GDM1 (cell line): ENCODE measurements at regions not wholly inside any gene's neighbourhood (a gene's known extent, or its start where the extent isn't known, plus 50 kb on each side); places are given as distances from the start of the nearest gene placed in this dataset.

Experiments used
- DNase-seq: peaks from one replicate; lab custom pipeline; 2025; lab: John Stamatoyannopoulos, UW

DNA sequence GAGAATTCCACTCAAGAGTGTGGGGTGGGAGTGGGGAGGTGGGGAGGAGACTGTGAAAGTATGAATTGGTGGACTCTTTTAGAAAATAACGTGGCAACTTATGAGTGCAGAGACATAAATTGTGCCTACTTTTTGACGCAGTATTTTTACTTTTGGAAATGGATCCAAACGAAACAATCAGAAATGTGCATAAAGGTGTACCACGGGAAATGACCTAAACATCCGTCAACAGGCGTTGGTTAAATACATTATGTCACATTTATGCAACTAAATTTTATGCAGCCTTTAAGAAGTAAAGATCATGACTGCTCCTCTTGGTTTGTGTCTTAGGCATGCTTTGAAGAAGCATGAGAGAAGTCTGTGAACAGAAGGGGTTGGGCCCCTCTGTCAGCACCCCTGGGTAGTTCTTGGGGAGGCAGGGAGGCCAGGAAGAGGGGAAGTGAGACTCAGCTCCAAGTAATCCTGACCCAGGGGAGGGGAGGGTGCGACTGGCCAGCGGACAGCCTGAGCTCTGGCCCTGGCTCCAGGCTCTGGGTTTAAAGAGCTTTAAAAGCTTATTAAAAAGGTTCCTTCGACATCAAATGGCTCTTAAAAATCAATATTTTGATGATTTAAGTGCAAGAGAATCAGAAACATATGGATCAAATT lies 126.4 kb upstream of the HAAO start:
- no peak for DNase-seq

DNA sequence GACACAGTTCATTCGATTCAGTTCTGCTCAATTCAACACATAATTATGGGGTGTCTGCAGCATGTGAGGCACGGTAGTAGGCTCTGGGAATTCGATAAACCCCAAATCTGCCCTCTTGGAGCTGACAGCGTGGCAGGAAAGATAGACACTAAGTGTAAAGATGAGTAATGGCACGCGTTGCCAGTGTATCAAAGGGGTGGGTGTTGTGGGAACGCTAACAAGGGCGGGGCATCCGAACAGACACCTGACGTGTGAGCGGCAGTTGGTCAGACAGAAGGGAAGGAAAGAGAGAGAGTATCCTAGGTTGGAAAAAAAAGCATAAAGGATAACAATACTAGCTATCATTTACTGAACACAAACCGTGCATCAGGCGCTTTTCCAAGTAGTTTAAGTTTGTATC lies 125.7 kb upstream of the HAAO start:
- no peak for DNase-seq

DNA sequence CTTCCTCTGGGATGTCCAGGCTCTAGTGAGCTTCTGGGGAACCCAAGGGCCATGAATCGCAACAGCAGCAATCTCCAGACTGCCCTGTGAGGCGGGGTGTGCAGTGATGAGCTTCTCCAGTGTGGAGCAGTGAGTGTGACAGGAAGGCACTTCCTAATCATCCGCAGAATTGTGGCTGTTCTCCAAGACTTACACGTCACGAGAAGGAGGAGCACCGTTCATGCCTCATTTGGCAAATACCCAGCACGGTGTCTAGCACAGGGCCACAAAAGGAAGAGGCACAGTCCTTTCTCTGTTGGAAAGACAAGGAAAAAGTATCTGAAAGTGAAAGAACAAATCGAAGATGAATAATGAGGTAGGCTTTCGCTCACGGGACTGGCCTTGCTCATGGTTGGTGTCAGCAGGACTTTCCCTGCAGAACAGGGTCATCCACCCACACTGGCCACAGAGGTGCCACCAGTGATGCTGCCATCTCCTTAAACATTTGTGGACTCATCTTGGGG lies 125.1 kb upstream of the HAAO start:
- no peak for DNase-seq

DNA sequence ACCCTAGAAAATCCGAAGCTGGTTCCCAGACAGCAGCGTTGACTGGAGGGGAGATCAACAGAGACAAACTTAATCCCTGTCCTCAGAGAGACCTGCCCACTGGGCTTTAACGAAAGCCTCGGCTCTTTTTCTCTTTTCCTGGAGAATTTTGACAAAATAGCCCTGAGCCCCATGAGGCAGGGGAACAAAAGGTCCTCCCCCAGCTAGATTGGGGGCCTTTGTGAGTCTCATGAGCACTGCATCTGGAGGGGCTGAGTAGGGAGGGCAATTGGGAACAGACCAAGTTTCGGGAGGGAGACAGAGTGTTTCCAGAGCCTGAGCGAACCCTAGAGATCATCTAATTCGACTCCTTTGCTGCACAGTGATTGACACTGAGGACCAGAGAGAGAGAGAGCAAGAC lies 123.9 kb upstream of the HAAO start:
- no peak for DNase-seq

DNA sequence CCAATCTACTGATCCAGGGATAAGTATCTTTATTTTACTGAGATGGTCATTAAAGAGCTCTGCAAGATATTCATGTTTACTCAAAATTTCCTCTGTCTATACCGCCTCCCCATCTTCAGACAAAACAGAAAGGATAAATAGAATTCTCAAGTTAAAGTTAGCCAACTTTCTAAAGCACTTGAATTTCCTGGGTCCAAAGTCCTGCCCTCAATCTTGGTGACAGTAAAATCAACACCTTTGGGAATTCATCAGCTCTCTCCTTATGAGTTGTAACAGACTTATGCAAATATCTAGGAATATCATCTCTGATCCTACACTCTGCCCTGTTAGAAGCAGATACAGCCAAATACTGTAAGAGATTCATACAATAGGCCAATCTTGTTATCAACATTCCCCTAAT lies 122.5 kb upstream of the HAAO start:
- DNase-seq: no peak

DNA sequence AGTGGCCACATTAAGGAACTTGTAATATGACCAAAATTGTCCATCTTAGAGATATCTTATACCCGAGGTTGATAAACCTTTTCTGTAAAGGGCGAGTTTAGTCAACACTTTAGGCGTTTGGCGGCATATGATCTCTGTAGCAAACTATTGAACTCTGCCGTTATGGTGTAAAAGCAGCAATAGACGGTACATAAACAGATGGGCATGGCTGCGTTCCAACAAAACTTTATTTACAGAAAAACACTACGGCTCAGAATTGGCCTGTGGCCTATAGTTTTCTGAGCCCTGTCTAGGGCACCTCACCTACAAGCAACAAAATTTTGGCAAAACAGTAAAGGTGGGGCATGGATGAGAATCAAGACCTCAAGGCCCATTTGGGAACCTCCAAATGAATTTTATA lies 121.9 kb upstream of the HAAO start:
- no peak for DNase-seq

DNA sequence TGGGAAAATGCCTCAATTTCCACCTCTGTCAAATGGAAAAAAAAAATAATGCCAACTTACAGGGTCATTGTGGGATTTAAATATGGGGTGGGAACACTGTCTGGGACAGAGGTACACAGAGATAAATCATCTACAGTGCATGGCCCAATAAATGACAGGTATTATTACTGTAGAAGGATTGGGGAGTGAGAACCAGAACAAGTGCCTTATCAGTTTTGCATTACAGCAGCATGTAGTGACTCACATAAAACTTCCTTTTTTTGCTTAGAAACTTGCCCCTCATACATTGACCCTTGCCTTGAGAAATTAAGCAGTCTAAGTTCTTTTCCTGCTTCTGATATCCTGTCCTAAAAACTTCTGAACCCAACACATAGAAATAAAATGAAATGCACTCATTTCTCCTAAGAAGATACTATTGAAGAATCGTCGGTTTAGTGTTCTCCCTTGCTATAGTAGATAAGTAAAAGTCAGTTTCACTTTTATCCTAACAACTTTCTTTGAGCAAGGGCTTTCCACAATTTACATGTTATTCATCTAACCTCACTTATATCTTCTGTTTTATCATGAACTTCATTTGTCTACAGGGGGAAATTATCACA lies 121.0 kb upstream of the HAAO start:
- peak; percentile 15 for DNase-seq

DNA sequence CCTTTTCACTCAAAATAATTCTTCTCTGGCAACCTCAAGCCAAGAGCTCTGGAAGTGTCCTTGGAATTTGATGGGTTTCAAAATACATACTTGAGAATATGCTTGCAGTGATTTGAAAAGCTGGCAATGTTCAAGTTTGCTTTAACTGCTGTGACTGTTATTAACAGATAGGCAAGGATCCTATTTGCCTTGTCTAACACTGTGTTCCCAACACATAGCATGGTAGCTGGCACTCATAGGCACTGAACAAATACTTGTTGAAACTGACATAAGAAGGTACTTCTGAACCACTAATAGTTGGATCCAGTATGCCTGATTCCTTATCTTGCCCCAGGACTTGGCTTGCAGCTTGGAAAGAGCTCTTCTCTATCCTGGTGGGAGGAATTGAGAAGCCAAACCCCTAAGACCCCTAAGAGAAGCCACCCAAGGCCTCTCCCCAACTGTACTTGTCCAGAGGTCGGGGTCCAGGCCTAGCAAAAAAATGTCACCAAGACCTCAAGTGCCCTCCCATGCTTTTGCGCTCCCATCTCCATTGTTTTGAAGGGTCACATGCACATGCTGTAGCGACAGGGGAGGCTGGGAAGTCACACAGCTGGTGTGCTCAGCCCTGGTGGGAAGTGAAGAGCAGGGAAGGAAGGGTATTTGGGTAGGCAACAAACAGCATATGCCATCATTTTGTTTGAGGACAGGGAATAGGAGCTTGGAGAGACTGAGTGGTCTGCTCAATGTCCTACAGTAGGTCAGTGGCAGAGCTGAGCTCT lies 118.4 kb upstream of the HAAO start:
- DNase-seq: no peak

DNA sequence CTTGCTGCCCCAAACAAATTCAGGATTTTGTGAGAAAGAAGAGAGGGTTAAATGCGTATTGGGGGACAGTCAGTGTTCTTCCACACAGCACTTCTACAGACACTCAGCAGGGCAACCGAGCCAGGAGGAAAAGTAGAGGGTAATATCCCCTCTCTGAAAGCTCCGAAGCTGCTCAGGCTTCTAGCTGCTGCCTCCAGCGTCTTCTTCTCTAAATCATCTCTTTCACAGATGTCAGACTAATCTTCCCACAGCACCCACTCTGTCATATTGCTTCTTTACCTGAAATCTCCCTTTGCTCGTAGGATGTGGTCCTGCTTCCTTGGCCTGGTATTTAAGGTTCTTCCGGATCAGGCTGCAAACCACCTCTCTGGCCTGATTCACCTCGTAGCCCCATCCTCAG lies 117.6 kb upstream of the HAAO start:
- no peak for DNase-seq

DNA sequence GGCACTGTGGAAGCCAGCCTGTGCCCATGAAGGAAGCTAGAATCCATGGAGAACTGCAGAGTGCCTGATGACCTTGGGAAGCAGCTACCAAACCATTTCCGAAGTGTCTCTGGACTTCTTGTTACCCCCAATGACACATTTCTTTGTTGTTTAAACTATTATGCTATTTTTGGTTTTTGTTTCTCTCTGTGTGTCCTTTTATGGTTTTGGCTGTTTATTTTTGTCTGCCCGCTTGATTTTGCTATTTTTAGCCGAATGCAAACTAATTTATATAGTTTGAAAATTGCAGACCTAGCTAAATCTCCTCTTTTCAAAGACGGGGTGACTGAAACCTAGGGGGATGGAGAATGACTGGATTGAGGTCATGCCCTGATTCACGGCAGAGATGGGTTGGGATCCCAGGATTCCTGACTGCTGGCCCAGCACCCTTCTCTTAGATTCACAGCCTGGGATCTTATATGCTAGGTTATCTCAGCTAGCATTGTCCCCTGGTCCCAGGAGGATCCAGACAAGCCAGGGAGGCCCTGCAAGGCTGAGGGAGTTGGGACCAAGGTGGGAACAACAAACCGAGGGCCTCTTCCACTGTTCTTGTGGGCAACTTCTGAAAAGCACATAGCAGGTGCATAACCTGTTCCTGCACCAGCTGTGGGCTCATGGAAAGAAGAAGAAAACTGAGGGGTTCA lies 116.3 kb upstream of the HAAO start:
- DNase-seq: no peak

DNA sequence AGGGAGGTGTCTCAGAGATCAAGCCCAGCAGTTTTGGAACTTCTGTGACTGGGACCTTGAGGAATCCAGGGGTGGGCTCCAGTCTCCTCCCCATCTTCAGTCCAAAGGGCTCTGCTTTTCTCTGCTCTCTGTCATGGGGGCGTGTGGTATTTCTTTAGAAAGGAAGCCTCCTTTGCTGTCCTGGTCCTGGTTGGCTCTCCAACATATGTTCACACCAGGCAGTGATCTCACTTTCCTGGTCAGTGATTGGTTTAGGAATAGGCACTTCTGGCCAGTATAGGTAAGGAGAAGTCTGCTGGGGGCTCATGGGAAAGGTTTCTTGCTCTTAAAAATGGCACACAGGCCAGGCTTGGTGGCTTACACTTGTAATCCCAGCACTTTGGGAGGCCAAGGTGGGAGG lies 115.5 kb upstream of the HAAO start:
- DNase-seq: no peak

DNA sequence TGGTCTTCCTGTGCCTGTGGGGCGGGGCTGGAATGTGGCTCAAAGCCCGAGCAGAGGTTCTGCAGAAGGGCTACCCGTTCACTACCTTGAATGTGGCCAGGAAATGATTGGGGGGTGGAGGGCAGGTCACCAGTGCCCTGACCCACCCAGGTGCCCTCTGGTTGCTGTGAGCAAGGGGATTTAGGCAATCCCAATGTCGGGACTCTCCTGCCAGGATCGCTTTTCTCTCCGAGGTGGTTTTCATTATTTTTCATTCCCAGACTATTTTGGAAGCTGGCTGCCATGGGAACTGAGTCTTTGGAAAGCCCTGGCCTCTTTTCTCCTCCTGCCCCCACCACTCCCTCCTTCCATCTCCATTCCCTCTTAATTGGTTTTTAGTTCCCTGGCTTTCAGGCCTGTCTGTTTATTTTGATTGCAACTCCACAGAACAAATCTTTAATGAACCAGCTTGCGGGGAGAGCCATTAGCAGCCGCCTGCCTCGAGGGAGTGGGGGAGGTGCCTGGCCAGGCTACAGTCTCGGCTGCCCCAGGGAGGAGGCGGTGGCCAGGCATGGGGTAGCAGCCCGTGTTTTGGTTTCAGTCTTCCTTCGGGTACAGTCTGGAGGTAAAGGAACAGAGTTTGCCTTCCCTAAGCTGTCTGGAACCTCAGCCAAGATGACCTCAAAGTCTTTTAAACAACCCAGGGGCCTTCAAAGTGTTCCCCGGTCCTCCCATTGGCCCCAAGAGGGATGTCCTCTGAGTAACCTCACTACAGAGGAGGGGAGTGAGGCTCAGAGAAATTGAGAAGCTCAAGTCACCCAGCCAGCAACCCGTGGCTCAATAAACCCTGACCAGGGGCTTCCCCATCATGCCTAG lies 114.4 kb upstream of the HAAO start:
- DNase-seq: no peak

DNA sequence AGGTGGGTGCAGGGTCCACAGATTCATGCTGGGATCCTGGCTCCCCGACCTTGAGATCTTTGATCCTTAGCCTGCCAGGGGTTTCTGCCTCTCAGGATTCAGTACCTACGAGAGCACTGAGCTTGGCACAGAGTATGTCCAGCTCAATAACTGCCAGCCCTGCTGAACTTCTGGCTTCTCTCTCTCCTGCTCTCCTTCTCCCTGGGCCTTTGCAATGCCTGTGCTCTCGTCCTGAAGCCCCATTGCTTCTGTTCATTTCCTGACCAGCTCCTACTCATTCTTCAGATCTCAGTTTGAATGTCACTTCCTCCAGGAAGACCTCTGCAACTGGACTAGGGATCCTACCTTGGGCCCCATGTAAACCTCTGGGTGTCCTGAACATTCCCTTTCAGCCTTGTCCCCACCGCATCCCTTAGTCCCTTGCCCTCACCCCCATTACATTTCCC lies 113.8 kb upstream of the HAAO start:
- DNase-seq: no peak

DNA sequence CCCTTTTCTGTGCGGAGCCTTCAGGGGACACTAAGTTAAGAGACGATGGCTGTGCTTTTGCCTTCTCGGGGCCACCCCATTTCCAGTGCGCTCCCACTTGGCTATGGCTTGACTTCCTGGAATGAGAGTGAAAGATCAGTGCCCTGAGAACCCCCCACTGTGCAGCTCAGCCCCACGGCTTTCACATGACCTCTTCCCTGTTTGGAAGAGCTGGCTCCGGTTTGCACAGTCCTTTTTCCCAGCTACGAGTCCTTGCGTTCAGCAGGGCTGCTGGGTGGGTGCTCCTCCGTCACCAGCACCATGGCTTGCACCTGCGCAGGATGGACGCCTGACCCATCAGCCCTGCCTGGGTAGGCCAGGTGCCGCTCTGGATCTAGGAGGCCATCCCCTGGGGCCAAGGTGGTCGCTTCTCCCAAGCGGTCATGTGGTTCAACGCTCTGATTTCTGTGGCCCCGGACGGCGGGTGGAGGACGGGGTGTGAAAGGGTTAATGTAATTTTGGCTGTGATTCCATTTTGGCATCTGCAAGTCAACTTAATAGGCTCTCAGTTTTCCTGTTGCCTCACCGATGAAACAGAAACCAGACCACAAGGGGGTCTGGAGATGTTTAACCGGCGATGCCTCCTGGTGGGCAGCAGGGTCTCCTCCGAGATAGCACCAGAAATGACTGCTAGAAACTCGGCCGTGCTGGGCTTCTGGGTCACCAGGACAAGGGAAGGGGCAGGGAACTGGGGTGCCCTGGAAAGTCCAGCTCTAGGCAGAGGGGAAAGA lies 113.1 kb upstream of the HAAO start:
- no peak for DNase-seq

DNA sequence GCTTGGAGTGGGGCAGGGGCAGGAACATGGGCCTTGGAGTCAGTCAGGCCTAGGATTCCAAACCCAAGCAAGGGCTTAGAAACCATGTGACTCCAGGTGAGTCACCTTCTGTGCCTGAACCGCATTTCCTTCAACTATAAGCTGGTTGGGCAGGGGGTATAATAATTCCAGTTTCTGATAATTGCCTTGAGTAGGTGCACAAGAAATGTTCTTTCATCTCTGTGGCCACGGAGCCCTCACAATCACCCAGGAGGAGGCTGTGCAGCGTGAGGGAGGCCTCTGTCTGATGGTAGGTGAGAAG lies 112.1 kb upstream of the HAAO start:
- DNase-seq: no peak

DNA sequence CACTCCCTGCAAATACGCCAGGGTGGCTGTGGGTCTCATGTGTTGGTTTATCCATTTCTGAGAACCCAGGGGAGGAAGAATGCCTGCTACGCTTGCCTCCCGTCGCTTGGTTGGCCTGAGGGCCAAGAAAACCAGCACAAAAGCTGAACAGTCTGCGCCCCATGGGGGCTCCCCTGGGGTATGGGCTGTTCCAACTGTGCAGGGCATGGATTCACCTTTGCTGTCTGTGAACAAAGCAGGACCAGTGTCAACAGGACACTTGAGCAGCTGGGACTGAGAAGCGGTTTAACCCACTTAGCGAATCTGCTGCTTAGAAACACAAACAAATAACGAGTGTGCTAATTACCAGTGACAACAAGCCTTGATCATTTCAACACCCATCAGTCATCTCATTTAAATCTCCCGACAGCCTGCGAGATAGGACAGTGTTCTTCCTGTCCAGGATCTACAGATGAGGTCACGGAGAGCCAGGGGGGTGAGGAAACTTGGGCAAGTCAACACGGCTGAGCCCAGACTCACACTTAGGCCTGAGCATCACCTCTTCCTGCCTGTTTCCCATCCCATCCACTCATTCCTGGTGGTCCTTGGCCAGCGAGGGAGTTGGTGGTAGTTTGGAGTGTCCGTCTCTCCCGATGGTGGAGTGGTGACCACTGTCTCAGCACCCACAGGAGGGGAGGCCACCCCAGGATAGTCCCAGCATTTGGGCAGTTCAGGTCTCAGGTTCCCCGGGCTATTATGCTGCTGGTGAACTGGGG lies 111.6 kb upstream of the HAAO start:
- DNase-seq: no peak

DNA sequence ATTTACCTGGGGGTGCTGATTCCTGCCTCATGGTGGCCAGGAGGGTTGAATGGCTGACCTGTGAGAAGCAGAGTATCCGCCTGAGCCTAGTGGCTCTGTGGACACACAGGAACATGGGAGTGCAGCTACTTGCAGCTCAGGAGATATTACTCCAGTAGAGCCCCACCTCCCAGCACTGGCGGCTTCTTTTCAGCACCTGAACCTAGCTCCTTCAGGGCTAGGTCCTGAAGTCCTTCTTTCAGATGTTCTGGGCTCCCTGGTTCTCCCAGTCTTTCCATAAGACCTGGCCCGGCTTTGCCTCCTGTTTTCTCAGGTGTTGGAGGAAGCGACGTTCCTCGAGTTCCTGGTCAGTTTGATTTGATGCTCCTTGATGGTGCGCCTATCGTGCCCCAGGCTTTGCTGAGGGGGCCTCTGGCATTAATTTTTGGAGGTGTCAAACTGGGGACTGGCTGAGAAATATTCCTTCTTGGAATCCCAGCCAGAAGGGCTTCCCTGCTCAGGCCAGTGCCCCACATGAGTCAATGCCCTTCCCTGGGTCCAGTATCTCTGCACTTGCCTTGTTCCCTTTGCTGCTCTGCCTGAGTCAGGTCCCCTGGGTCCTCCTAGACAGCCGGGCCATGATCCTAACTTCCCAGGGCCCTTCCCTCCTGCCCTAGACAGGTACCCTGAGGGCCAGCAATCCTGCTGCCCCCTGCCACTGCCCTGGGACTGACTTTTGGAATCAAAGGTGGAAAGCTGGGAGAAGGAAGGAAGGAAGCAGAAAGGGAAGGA lies 110.7 kb upstream of the HAAO start:
- DNase-seq: no peak

DNA sequence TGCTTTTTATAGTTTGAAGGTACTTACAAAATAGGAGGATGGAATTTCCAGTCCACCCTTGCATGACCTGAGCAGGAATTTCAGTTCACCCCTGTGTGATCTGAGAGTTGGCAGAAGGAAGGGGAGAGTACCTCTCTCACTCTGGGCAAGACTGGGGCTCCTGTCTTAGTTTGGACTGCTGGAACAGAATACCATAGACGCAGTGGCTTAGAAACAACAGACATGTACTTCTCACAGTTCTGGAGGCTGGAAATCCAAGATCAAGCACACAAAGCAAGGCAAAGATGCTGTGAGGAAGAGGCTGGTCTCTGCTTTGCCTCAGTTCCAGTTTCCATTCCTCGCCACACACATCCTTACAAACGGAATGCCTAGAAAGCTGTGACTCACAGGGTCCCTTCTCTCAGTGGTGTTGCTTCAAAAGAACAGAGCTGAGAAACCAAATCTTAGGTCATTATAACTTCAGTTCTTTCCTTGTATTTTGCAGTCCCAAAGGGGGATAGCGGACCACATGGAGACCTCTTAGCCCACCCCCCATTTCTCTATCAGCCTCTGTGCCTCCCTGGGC lies 108.8 kb upstream of the HAAO start:
- no peak for DNase-seq

DNA sequence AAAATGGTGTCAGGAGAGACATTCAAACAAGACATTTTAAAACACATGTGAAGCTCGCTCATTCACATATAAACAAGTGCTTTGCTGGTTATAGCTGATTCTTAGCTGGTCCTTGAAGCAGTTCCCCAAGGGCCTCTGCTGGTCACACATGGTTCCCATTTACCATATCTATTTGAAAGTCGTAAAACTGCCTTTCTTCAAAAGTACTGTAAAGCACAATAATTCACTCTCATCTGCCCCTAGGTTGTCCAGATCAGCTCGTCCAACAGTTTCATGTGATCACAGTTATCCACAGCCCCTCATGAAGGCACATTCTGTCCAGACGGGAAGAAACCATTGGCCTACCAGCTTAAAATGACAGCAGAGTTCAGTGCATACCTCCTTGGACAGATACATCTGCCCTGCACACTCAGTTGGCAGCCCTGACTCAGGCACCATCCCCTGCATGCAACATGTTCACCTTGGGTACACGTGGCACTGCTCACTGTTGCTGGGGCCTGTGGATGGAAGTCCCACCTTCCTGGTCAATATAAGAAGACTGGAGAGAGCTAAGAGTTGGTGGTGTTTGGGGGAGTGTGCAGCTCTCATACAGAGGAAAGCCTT lies 108.0 kb upstream of the HAAO start:
- no peak for DNase-seq
